KMS-11 (cell line): ENCODE measurements at regions not wholly inside any gene's neighbourhood (a gene's known extent, or its start where the extent isn't known, plus 50 kb on each side); places are given as distances from the start of the nearest gene placed in this dataset.
A peak's percentile ranks its signal among the peaks of the same experiment; 100 is the strongest.

Source experiments
- H2AFZ ChIP-seq: fragments of 200-600 bp; sonication (generic); 2 replicates; pipeline ENCODE4 v1.6.1; 2016; ENCODE audit warnings: antibody characterized with exemption, mixed run types, low read depth
- H3K27ac ChIP-seq: fragments of 200-600 bp; sonication (generic); 2 replicates; pipeline ENCODE4 v1.6.1; 2016; ENCODE audit warnings: mild to moderate bottlenecking, mixed run types
- H3K27me3 ChIP-seq: fragments of 200-600 bp; sonication (generic); 2 replicates; pipeline ENCODE4 v1.6.1; 2017; ENCODE audit warnings: mild to moderate bottlenecking, low read depth, mixed run types, moderate library complexity; ENCODE audit not compliant: insufficient read depth
- H3K36me3 ChIP-seq: fragments of 200-600 bp; sonication (generic); 2 replicates; pipeline ENCODE4 v1.6.1; 2017; ENCODE audit warnings: mild to moderate bottlenecking, mixed run types; ENCODE audit not compliant: insufficient read depth
- H3K4me1 ChIP-seq: fragments of 200-600 bp; sonication (generic); 2 replicates; pipeline ENCODE4 v1.6.1; 2016; ENCODE audit warnings: mild to moderate bottlenecking, low read depth, mixed run types; ENCODE audit not compliant: poor library complexity, severe bottlenecking
- H3K4me2 ChIP-seq: fragments of 200-600 bp; sonication (generic); 2 replicates; pipeline ENCODE4 v1.7.0; 2016; ENCODE audit warnings: mild to moderate bottlenecking, mixed run types
- H3K4me3 ChIP-seq: fragments of 200-600 bp; sonication (generic); IDR thresholded peaks from 2 replicates; pipeline ENCODE4 v1.6.1; 2017; ENCODE audit warnings: low read depth, low read length, mixed read lengths; ENCODE audit not compliant: insufficient read depth
- H3K79me2 ChIP-seq: fragments of 200-600 bp; sonication (generic); 2 replicates; pipeline ENCODE4 v1.6.1; 2016; ENCODE audit warnings: low read depth, mixed run types; ENCODE audit not compliant: insufficient read depth
- H3K9ac ChIP-seq: fragments of 200-600 bp; sonication (generic); 2 replicates; pipeline ENCODE4 v1.6.1; 2016; ENCODE audit warnings: mild to moderate bottlenecking, mixed run types
- H4K20me1 ChIP-seq: fragments of 200-600 bp; sonication (generic); 2 replicates; pipeline ENCODE4 v1.6.1; 2016; ENCODE audit warnings: mild to moderate bottlenecking, mixed run types; ENCODE audit not compliant: insufficient read depth
- CTCF ChIP-seq: fragments of 200-600 bp; sonication (generic); conservative IDR thresholded peaks from 2 replicates; pipeline ENCODE4 v1.6.1; 2017; ENCODE audit warnings: low read depth, mild to moderate bottlenecking, antibody characterized with exemption, low read length, moderate library complexity, mixed read lengths

GRCh38 chr2:62293490-62294271, 97.8 kb downstream of the B3GNT2 start:
- Histone ChIP-seq H4K20me1 (no peaks in the 10 kb centered on the region), H2AFZ (no peak overlapping the region), H3K27ac (no peak overlapping the region), H3K4me1 (peaks cover 30% of the 10 kb centered on the region), H3K27me3 (no peaks in the 10 kb centered on the region; the same call in 1 of the 2 replicates), H3K9ac (no peak overlapping the region), H3K4me2 (no peak overlapping the region), H3K36me3 (no peaks in the 10 kb centered on the region), H3K4me3 (no peak overlapping the region), H3K79me2 (no peaks in the 10 kb centered on the region)
- no peak for TF ChIP-seq CTCF

GRCh38 chr2:62293151-62293489, 97.2 kb downstream of the B3GNT2 start:
- Histone ChIP-seq H3K36me3 (no peaks in the 10 kb centered on the region), H3K4me2 (no peak overlapping the region), H2AFZ (no peak overlapping the region), H3K27ac (no peak overlapping the region), H3K79me2 (no peaks in the 10 kb centered on the region), H3K4me1 (peaks cover 36% of the 10 kb centered on the region), H3K9ac (no peak overlapping the region), H4K20me1 (no peaks in the 10 kb centered on the region), H3K27me3 (no peaks in the 10 kb centered on the region; the same call in 1 of the 2 replicates), H3K4me3 (no peak overlapping the region)
- TF ChIP-seq CTCF = no peak

GRCh38 chr2:62292190-62292589, 96.3 kb downstream of the B3GNT2 start:
- Histone ChIP-seq H3K27ac (no peak overlapping the region), H3K27me3 (no peaks in the 10 kb centered on the region; the same call in 1 of the 2 replicates), H3K36me3 (no peaks in the 10 kb centered on the region), H3K9ac (no peak overlapping the region), H4K20me1 (no peaks in the 10 kb centered on the region), H3K4me1 (peaks cover 44% of the 10 kb centered on the region), H3K79me2 (no peaks in the 10 kb centered on the region), H3K4me3 (no peak overlapping the region), H2AFZ (no peak overlapping the region), H3K4me2 (peak overlapping the region; percentile 16; the same call in 1 of the 2 replicates)
- TF ChIP-seq CTCF = no peak

GRCh38 chr2:62291517-62292137, 95.7 kb downstream of the B3GNT2 start:
- no peak overlapping the region for H3K27ac ChIP-seq
- no peaks in the 10 kb centered on the region; the same call in 1 of the 2 replicates for H3K27me3 ChIP-seq
- peak overlapping the region; percentile 16; the same call in 1 of the 2 replicates for H3K4me2 ChIP-seq
- no peaks in the 10 kb centered on the region for H3K36me3 ChIP-seq
- H3K9ac ChIP-seq = no peak overlapping the region
- no peak overlapping the region for H3K4me3 ChIP-seq
- peaks cover 46% of the 10 kb centered on the region for H3K4me1 ChIP-seq
- no peak for TF ChIP-seq CTCF
- no peak overlapping the region for H2AFZ ChIP-seq
- no peaks in the 10 kb centered on the region for H4K20me1 ChIP-seq
- no peaks in the 10 kb centered on the region for H3K79me2 ChIP-seq
